ENCODE measurements at regions not wholly inside any gene's neighbourhood (a gene's known extent, or its start where the extent isn't known, plus 50 kb on each side); places are given as distances from the start of the nearest gene placed in this dataset.

GRCh38 chr7:28231176-28231575 is 50.6 kb upstream of the JAZF1 start:
- no peak for DNase-seq

DNA sequence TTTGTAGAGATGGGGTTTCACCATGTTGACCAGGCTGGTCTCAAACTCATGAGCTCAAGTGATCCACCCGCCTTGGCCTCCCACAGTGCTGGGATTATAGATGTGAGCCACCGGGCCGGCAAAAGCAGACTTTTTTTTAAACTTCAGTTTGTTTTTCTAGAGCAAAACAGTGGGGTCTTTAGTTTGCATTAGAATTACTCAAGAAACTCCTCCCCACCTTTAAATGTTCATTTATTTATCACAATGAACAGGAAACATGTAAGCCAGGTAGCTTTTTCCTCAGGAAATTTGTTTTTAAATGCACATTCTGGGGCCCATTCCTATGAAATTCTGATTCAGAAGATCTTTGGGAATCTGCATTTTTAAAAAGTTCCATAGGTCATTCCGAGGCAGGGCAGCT is 56.0 kb upstream of the JAZF1 start:
- no peak for DNase-seq

GRCh38 chr7:28237363-28237762 is 56.8 kb upstream of the JAZF1 start:
- no peak for DNase-seq

DNA sequence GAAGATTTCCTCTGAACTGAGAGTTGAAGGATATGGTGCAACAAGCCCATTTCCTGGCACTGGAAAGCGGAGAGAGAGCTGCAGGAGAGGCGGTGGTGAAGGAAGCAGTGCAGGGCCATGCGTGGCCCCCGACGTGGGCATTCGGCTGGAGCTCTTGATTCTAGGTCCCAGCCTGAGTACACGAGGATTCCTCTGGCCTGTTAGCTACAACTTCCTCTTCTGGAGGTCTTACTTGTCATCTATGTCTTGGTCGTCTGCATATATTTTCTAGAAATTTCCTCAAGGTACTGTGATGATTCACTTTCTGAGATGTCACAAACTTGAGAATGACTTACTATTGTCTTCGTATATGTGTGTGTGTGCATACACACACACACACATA is 59.2 kb upstream of the JAZF1 start:
- DNase-seq, result peak; percentile 49

DNA sequence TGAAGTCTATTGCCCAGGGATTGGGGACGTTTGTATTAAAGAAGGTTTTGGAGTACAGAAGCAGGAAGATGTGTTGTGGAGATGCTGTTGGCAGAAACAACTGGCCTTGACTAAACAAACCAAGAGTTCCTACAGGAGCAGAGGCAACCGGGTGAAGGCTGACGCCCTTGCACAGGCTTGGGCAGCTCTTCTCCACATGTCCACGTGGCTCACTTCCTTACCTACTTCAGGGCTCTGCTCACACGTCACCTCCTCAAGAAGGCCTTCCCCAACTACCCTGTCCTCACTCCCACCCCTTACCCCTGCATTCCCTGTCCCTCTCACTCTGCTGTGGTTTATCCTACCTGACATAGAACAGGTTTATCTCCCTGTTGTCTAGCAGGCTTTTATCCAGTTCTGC is 59.9 kb upstream of the JAZF1 start:
- DNase-seq, result peak; percentile 3

- DNase-seq, result no peak
Observed at GRCh38 chr7:28243861-28244260, 63.3 kb upstream of the JAZF1 start.

- DNase-seq, result peak; percentile 22
Observed at GRCh38 chr7:28245123-28245878, 64.7 kb upstream of the JAZF1 start.

DNA sequence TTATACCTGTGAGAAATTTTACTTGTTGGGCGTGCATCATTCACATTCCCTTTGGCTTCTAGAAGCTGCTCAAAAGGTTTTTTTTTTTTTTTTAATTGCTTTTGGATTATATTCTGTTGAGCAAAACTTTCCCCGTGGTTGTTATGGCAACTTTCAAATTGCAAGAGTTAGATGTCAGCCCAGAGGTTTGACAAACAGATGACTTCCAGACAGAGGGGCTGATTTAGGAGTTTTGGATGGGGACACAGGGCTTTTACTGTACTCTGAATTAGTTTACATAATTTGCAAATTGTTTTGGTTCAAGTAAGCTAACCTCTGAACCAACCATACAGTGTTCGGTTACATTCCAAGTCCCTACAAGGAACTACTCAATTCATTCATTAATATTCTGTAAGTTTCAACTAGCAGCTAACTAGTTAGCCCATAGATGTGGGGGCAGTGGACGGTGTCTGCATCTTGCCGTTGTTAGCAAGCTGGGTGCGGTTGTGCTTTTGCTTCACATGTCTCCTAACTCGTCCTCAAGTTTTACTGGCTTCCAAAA is 66.4 kb upstream of the JAZF1 start:
- no peak for DNase-seq

- DNase-seq, result no peak
Observed at GRCh38 chr7:28258240-28258639, 77.6 kb upstream of the JAZF1 start.

- no peak for DNase-seq
Observed at GRCh38 chr7:28260969-28261368, 80.4 kb upstream of the JAZF1 start.

- DNase-seq, result no peak
Observed at GRCh38 chr7:28263622-28264271, 83.2 kb upstream of the JAZF1 start.

DNA sequence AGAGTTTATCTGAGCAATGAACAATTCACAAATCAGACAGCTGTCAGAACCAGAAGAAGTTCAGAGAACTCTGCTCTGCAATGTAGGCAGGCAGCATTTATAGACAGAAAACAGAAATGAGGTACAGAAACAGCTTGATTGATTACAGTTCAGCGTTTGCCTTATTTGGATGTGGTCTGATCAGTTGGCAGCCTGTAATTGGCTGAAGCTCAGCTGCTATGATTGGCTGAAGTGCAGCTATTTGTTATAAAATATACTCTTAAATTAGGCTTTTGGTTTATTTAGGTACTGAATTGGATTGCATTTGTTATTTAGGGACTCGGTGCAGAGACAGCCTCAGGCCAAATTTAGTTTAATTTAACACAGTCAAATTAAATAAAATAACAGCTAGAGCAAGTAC is 85.8 kb upstream of the JAZF1 start:
- no peak for DNase-seq

DNA sequence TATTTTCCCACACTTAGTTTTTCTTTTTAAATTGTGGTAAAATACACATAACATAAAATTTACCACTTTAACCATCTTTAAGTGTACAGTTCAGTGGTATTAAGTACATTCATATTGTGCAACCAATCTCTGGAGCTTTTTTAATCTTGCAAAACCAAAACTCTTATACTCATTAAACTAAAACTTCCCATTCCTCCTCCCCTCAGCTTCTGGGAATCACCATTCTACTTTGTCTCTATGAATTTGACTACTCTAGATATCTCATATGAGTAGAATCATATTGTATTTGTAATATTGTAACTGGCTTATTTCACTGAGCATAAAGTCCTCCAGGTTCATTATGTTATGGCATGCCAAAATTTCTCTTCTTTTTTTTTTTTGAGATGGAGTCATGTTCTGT is 86.4 kb upstream of the JAZF1 start:
- DNase-seq, result peak; percentile 28

GRCh38 chr7:28269700-28270361 is 89.2 kb upstream of the JAZF1 start:
- peak; percentile 61 for DNase-seq

- no peak for DNase-seq
Observed at GRCh38 chr7:28270536-28270935, 89.9 kb upstream of the JAZF1 start.

- DNase-seq, result peak; percentile 62
Observed at GRCh38 chr7:28272461-28272877, 91.9 kb upstream of the JAZF1 start.

DNA sequence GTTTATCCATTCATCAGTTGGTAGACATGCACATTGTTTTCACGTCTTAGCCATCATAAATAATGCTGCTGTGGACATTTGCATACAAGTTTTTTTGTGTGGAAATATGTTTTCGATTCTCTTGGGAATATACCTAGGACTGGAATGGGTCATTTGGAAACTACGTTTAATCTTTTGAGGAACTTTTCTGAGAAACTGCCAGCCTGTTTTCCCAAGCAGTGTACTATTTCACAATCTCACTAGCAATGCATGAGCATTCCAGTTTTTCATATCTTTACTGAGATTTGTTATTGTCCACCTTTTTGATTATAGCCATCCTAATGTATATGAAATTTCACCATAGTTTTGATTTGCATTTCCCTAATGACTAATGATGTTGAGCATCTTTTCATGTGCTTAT is 95.7 kb upstream of the JAZF1 start:
- DNase-seq, result peak; percentile 54

DNA sequence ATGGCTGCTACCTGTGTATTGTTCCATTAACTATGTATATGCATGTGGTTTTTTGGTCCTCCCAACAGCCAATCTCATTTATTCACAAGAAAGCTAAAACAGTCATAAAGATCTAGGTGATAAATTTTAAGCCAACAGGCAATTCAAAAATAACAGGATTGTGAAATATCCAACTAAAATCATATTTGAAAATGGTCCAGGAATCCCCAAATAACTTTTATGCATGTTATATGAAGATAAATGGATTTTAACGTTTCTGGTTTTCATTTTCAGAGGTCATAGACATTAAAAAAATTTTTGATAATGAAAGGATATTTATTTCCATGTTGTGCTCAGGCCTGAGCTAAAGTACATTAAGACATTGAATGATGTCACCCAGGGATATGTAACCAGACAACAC is 96.8 kb upstream of the JAZF1 start:
- no peak for DNase-seq

DNA sequence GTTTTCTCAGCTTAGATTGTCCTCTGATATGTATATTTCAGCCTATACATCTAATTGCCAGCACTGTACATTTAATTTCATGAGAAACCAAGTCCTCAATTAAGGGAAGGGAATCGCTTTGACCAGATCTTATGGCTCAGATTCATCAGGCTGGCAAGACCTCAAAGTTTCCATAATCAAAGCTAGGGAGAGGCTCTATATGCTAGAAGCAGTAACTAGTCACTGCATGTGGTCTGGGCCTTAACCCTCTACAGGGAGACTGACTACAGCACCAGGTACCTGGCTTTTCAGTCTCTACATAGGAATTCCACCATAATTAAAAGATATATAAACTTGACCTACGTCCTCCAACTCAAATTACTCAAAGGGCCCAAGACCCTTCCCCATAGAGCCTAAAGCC is 97.4 kb upstream of the JAZF1 start:
- DNase-seq, result no peak

DNA sequence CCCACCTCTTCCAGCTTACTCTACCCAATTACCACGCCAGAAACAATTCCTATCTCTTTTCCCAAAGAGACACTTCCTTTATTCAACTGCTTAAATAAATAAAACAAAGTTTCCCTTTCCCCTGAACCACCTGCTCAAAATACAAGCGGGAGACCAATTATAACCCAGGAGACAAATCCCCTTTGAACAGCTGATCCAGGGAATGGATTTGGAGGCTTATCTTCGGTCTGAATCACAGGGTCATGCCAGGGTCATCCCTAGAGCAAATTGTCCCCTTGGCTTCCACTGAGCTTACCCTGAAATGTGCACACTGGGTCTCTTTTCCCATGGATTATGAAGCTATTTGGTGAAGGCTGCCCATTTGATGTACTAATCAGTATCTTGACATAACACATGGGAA is 99.9 kb upstream of the JAZF1 start:
- no peak for DNase-seq

GRCh38 chr7:28290496-28290895 is 109.9 kb upstream of the JAZF1 start:
- no peak for DNase-seq

GRCh38 chr7:28291559-28291958 is 111.0 kb upstream of the JAZF1 start:
- DNase-seq, result no peak

DNA sequence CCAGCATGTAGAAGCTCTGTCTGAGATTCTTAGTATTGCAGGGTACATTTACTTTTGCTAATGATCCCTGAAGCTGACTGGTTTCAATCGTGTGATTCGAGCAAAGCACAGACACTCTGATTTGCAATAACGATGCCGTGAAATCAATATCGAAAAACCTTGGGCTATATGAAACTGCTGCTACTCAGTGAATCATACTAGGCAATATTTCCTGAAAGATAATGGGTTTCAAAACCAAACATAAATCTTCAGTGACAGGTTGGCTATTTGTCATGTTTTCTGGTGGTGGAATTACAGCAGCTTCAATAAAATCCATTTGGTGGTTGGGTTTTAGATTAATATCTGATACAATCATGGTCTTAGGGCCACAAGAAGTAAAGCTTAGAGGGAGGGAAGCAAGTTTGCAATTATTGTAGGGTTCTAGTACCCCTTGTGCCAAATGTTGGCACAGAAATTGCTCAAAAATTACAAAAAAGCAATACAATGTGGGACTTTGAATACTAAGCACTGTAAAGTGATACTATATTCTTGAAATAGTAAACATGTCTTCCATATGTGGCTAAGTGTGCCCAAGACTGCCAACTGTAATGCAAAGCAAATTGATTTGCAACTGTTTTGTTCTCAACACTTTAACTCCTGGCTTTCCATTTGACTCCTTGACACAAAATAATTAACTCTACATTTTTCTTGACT is 112.4 kb upstream of the JAZF1 start:
- DNase-seq, result no peak

DNA sequence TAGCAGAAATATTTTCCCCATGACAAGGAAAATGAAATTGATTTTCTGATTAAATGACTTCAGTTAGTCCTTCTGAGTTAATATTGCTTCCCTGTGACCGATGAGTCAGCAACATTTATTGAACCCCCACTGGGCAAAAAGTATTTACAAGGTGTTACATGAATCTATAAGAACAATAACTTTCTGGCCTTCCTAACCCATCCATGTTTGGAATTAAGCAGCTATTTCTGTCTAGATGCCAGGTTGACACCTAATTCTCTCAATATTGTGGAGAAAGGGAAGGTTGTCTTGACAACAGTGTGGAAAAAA is 112.9 kb upstream of the JAZF1 start:
- DNase-seq, result no peak
